MM.1S (cell line): ENCODE measurements at regions not wholly inside any gene's neighbourhood (a gene's known extent, or its start where the extent isn't known, plus 50 kb on each side); places are given as distances from the start of the nearest gene placed in this dataset.

Experiments used
- DNase-seq: peaks from one replicate; pipeline ENCODE4 v3.0.0-alpha.2; 2015
- H2AFZ ChIP-seq: fragments of 300-600 bp; sonication (generic); 2 replicates; pipeline ENCODE4 v1.6.0; 2016; ENCODE audit warnings: antibody characterized with exemption, low read length
- H3F3A ChIP-seq: fragments of 300-600 bp; sonication (generic); 2 replicates; pipeline ENCODE4 v1.6.1; 2016; ENCODE audit warnings: mild to moderate bottlenecking, antibody characterized with exemption, low read length, moderate library complexity, mixed read lengths; ENCODE audit not compliant: insufficient read depth
- H3K27ac ChIP-seq: fragments of 300-600 bp; sonication (generic); 2 replicates; pipeline ENCODE4 v1.5.1; 2016; ENCODE audit warnings: mild to moderate bottlenecking, low read length
- H3K27me3 ChIP-seq: fragments of 300-600 bp; sonication (generic); replicated peaks from 2 replicates; pipeline ENCODE4 v1.6.0; 2016; ENCODE audit warnings: low read length; ENCODE audit not compliant: insufficient read depth
- H3K36me3 ChIP-seq: fragments of 300-600 bp; sonication (generic); replicated peaks from 2 replicates; pipeline ENCODE4 v1.6.1; 2016; ENCODE audit warnings: mild to moderate bottlenecking, low read length, mixed read lengths; ENCODE audit not compliant: insufficient read depth
- H3K4me1 ChIP-seq: fragments of 300-600 bp; sonication (generic); 2 replicates; pipeline ENCODE4 v1.6.1; 2016; ENCODE audit warnings: low read length, mixed read lengths
- H3K4me2 ChIP-seq: fragments of 300-600 bp; sonication (generic); 2 replicates; pipeline ENCODE4 v1.6.0; 2016; ENCODE audit warnings: low read depth, low read length
- H3K4me3 ChIP-seq: fragments of 300-600 bp; sonication (generic); 2 replicates; pipeline ENCODE4 v1.5.1; 2016; ENCODE audit warnings: low read length, mixed read lengths
- H3K79me2 ChIP-seq: fragments of 300-600 bp; sonication (generic); 2 replicates; pipeline ENCODE4 v1.6.1; 2016; ENCODE audit warnings: mixed run types, low read length, mixed read lengths
- H3K9ac ChIP-seq: fragments of 300-600 bp; sonication (generic); 2 replicates; pipeline ENCODE4 v1.6.1; 2016; ENCODE audit warnings: low read length, mixed read lengths
- H3K9me2 ChIP-seq: fragments of 300-600 bp; sonication (generic); replicated peaks from 2 replicates; pipeline ENCODE4 v1.6.1; 2016; ENCODE audit warnings: mild to moderate bottlenecking, low read length, mixed read lengths; ENCODE audit not compliant: insufficient read depth
- H3K9me3 ChIP-seq: fragments of 300-600 bp; sonication (generic); replicated peaks from 2 replicates; pipeline ENCODE4 v1.6.1; 2016; ENCODE audit warnings: mild to moderate bottlenecking, low read length, mixed read lengths; ENCODE audit not compliant: insufficient read depth
- H4K20me1 ChIP-seq: fragments of 300-600 bp; sonication (generic); 2 replicates; pipeline ENCODE4 v1.6.1; 2016; ENCODE audit warnings: mild to moderate bottlenecking, low read length, moderate library complexity, mixed read lengths; ENCODE audit not compliant: insufficient read depth
- EZH2 ChIP-seq: fragments of 300-600 bp; sonication (generic); optimal IDR thresholded peaks from 2 replicates; pipeline ENCODE3; 2017; ENCODE audit warnings: low read depth, mild to moderate bottlenecking, antibody characterized with exemption, low read length, mixed read lengths
- EZH2phosphoT487 ChIP-seq: fragments of 300-600 bp; sonication (generic); IDR thresholded peaks from 2 replicates; pipeline ENCODE4 v1.6.1; 2018; ENCODE audit warnings: antibody characterized with exemption, low read length
- TF ChIP-seq, protein P1 (sequence below): fragments of 300-600 bp; sonication (generic); IDR thresholded peaks from 2 replicates; pipeline ENCODE4 v1.5.1; 2016; ENCODE audit warnings: antibody characterized with exemption, low read length, mixed read lengths

- H3F3A ChIP-seq: no peaks in the 10 kb centered on the region
- H3K9me3 ChIP-seq: no peaks in the 10 kb centered on the region
- no peak overlapping the region for H3K4me2 ChIP-seq
- no peaks in the 10 kb centered on the region for H3K27me3 ChIP-seq
- TF ChIP-seq, protein P1, sequence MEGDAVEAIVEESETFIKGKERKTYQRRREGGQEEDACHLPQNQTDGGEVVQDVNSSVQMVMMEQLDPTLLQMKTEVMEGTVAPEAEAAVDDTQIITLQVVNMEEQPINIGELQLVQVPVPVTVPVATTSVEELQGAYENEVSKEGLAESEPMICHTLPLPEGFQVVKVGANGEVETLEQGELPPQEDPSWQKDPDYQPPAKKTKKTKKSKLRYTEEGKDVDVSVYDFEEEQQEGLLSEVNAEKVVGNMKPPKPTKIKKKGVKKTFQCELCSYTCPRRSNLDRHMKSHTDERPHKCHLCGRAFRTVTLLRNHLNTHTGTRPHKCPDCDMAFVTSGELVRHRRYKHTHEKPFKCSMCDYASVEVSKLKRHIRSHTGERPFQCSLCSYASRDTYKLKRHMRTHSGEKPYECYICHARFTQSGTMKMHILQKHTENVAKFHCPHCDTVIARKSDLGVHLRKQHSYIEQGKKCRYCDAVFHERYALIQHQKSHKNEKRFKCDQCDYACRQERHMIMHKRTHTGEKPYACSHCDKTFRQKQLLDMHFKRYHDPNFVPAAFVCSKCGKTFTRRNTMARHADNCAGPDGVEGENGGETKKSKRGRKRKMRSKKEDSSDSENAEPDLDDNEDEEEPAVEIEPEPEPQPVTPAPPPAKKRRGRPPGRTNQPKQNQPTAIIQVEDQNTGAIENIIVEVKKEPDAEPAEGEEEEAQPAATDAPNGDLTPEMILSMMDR: no peak
- no peak for TF ChIP-seq EZH2
- TF ChIP-seq EZH2phosphoT487: no peak
- no peak for DNase-seq
- H3K36me3 ChIP-seq: no peaks in the 10 kb centered on the region
- no peaks in the 10 kb centered on the region for H3K4me1 ChIP-seq
- no peak overlapping the region for H2AFZ ChIP-seq
- no peak overlapping the region for H3K4me3 ChIP-seq
- H3K9ac ChIP-seq: no peak overlapping the region
- H4K20me1 ChIP-seq: no peaks in the 10 kb centered on the region
- no peaks in the 10 kb centered on the region for H3K9me2 ChIP-seq
- H3K79me2 ChIP-seq: no peaks in the 10 kb centered on the region
- H3K27ac ChIP-seq: no peak overlapping the region
Observed at GRCh38 chr13:47415048-47415447, 518.2 kb upstream of the HTR2A start.

DNA sequence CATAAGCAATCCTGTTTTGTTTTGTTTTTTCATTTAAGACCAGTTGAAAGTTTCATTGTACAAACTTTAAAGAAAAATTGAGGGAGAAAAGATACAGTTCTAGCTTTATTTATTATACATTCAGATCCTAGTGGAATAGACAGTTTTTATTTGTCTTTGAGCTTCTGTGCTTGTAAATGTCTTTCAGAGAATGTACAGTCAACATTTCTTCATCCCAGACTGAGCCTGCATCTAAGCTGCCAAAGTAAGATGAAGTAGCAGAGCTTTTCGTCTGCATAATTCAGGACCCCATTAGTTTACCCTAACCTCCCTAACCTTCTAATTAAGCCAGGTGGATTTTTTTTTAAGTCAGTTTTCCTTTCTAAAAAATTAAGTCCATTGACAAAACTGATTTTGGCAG lies 516.7 kb upstream of the HTR2A start:
- H2AFZ ChIP-seq: no peak overlapping the region
- no peak overlapping the region for H3K4me2 ChIP-seq
- no peaks in the 10 kb centered on the region for H3K4me1 ChIP-seq
- no peaks in the 10 kb centered on the region for H3K36me3 ChIP-seq
- no peak overlapping the region for H3K27ac ChIP-seq
- H3F3A ChIP-seq: no peaks in the 10 kb centered on the region
- TF ChIP-seq EZH2: no peak
- TF ChIP-seq EZH2phosphoT487: no peak
- TF ChIP-seq, protein P1: no peak
- no peaks in the 10 kb centered on the region for H3K9me3 ChIP-seq
- H3K27me3 ChIP-seq: no peaks in the 10 kb centered on the region
- no peak overlapping the region for H3K9ac ChIP-seq
- no peaks in the 10 kb centered on the region for H4K20me1 ChIP-seq
- H3K4me3 ChIP-seq: no peak overlapping the region
- no peaks in the 10 kb centered on the region for H3K9me2 ChIP-seq
- no peak for DNase-seq
- H3K79me2 ChIP-seq: no peaks in the 10 kb centered on the region

DNA sequence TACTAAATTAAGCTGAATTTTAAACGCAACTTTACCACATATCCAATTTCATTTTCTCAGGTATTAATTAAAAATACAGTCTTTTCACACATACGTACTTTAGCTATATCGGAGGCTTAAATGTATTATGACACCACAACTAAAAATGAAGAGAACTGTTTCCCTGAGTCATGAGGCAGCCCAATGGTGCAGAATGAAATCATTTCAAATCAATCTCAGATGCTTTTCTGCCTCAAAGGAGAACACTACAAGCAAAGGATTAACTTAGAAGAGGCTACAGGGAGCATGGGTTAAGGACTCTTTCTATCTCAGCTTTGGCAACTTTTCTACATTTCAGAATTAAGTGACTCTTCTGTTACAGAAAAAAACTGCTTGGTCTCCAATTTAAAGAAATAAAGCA lies 516.3 kb upstream of the HTR2A start:
- Histone ChIP-seq H3K36me3 (no peaks in the 10 kb centered on the region), H3K27ac (no peak overlapping the region), H3K9ac (no peak overlapping the region), H4K20me1 (no peaks in the 10 kb centered on the region), H3K4me1 (no peaks in the 10 kb centered on the region), H3F3A (no peaks in the 10 kb centered on the region), H2AFZ (no peak overlapping the region), H3K9me3 (no peaks in the 10 kb centered on the region), H3K4me2 (no peak overlapping the region), H3K4me3 (no peak overlapping the region), H3K27me3 (no peaks in the 10 kb centered on the region), H3K9me2 (no peaks in the 10 kb centered on the region), H3K79me2 (no peaks in the 10 kb centered on the region)
- no peak for DNase-seq
- no peak for TF ChIP-seq EZH2phosphoT487
- TF ChIP-seq, protein P1: no peak
- no peak for TF ChIP-seq EZH2
